SK-N-MC (cell line): ENCODE measurements at regions not wholly inside any gene's neighbourhood (a gene's known extent, or its start where the extent isn't known, plus 50 kb on each side); places are given as distances from the start of the nearest gene placed in this dataset.

Experiments used
- EZH2 ChIP-seq: fragments of 200-600 bp; sonication (generic); IDR thresholded peaks from one replicate; pipeline ENCODE4 v1.6.1; 2017; ENCODE audit warnings: antibody characterized with exemption
- FOXP2 ChIP-seq: optimal IDR thresholded peaks from 2 replicates; pipeline ENCODE3; 2011; ENCODE audit warnings: mild to moderate bottlenecking, moderate library complexity; ENCODE audit not compliant: insufficient read depth; ENCODE audit errors: extremely low read length, control extremely low read depth
- POLR2AphosphoS5 ChIP-seq: IDR thresholded peaks from 2 replicates; pipeline ENCODE4 v1.6.1; 2012; ENCODE audit warnings: mild to moderate bottlenecking, low read depth, low read length, borderline replicate concordance

GRCh38 chr15:53128652-53129051, 338.5 kb upstream of the ONECUT1 start:
- TF ChIP-seq EZH2: no peak
- no peak for TF ChIP-seq POLR2AphosphoS5
- no peak for TF ChIP-seq FOXP2
